Spinal cord (tissue), 9 donors: ENCODE measurements at regions not wholly inside any gene's neighbourhood (a gene's known extent, or its start where the extent isn't known, plus 50 kb on each side); places are given as distances from the start of the nearest gene placed in this dataset.
"Not testable (repeated sequence)": the region's sequence is repeated elsewhere in the genome, so short reads cannot be mapped to it uniquely, and the experiment has no call there.

Experiments used
- DNase-seq, 6 donors: peaks; one replicate each; pipeline versions ENCODE4 v3.0.0 to v3.0.0-alpha.2; 2013 to 2015; ENCODE audit warnings: low spot score in 6 of 6, low read depth in 4 of 6
- H3K27ac ChIP-seq: one replicate; pipeline ENCODE4 v1.5.1; 2013; ENCODE audit warnings: low read depth, low read length, control low read depth
- H3K27me3 ChIP-seq: one replicate; pipeline ENCODE4 v1.6.1; 2013; ENCODE audit warnings: low read length; ENCODE audit not compliant: control insufficient read depth, insufficient read depth
- H3K36me3 ChIP-seq: one replicate; pipeline ENCODE4 v1.6.1; 2013; ENCODE audit warnings: low read length; ENCODE audit not compliant: control insufficient read depth, insufficient read depth
- H3K4me1 ChIP-seq: one replicate; pipeline ENCODE4 v1.6.1; 2013; ENCODE audit warnings: low read length; ENCODE audit not compliant: control insufficient read depth, insufficient read depth
- H3K4me3 ChIP-seq: one replicate; pipeline ENCODE4 v1.5.1; 2013; ENCODE audit warnings: low read depth, low read length, control low read depth
- H3K9me3 ChIP-seq: one replicate; pipeline ENCODE4 v1.6.1; 2013; ENCODE audit warnings: low read length; ENCODE audit not compliant: control insufficient read depth, insufficient read depth
- WGBS: methylation state at CpG from one replicate; pipeline ENCODE4 v1.1.5; 2013; ENCODE audit warnings: missing lambda C conversion rate; ENCODE audit not compliant: insufficient coverage; 5-methylcytosine and 5-hydroxymethylcytosine counted together
- donor health status: healthy.

GRCh38 chr6:57853745-57854407 lies 536.4 kb downstream of the PRIM2 start:
- not testable (repeated sequence) for H3K36me3 ChIP-seq, H3K27me3 ChIP-seq, H3K4me1 ChIP-seq, H3K9me3 ChIP-seq, H3K27ac ChIP-seq, H3K4me3 ChIP-seq
- DNase-seq, result peak in 4 of 6 donors; percentile 2 to 65 (median 19)
- under 1% methylated on average over 21 of the region's 44 CpGs for WGBS

GRCh38 chr6:57860481-57861315 lies 543.3 kb downstream of the PRIM2 start:
- not testable (repeated sequence) for H3K4me1 ChIP-seq, H3K27me3 ChIP-seq, DNase-seq, H3K27ac ChIP-seq, H3K4me3 ChIP-seq, H3K36me3 ChIP-seq, H3K9me3 ChIP-seq
- 60% methylated on average over 1 of the region's 6 CpGs for WGBS

- WGBS, result no CpG with 5 or more reads among the region's 3 CpGs
- H3K9me3 ChIP-seq, H3K4me1 ChIP-seq, H3K27ac ChIP-seq, H3K4me3 ChIP-seq, DNase-seq, H3K27me3 ChIP-seq, H3K36me3 ChIP-seq: not testable (repeated sequence)
Measured at GRCh38 chr6:57870083-57870482, 552.7 kb downstream of the PRIM2 start.

GRCh38 chr6:57873424-57873823 lies 556.0 kb downstream of the PRIM2 start:
- H3K9me3 ChIP-seq, H3K36me3 ChIP-seq, H3K27me3 ChIP-seq, H3K4me3 ChIP-seq, H3K27ac ChIP-seq, H3K4me1 ChIP-seq, DNase-seq: not testable (repeated sequence)
- 85% methylated on average over 7 of the region's 7 CpGs for WGBS

- not testable (repeated sequence) for H3K36me3 ChIP-seq, H3K4me1 ChIP-seq, DNase-seq, H3K27ac ChIP-seq, H3K27me3 ChIP-seq, H3K4me3 ChIP-seq, H3K9me3 ChIP-seq
- no CpG with 5 or more reads among the region's 2 CpGs for WGBS
Measured at GRCh38 chr6:57876659-57877058, 559.2 kb downstream of the PRIM2 start.

GRCh38 chr6:57877729-57878128 lies 560.3 kb downstream of the PRIM2 start:
- not testable (repeated sequence) for H3K27me3 ChIP-seq, H3K27ac ChIP-seq, H3K4me1 ChIP-seq, DNase-seq, H3K4me3 ChIP-seq, H3K36me3 ChIP-seq, H3K9me3 ChIP-seq
- WGBS, result no CpG with 5 or more reads among the region's 3 CpGs

GRCh38 chr6:57878792-57879191 lies 561.4 kb downstream of the PRIM2 start:
- DNase-seq, result not testable (repeated sequence)

GRCh38 chr6:57898850-57899249 lies 581.4 kb downstream of the PRIM2 start:
- peak in 1 of 6 donors; percentile 19 for DNase-seq
- H3K27me3 ChIP-seq, H3K27ac ChIP-seq, H3K4me3 ChIP-seq, H3K9me3 ChIP-seq, H3K4me1 ChIP-seq, H3K36me3 ChIP-seq: not testable (repeated sequence)
- WGBS, result no CpG with 5 or more reads among the region's 5 CpGs

More at GRCh38 chr6:57878792-57879191, 561.4 kb downstream of the PRIM2 start:
- not testable (repeated sequence) for H3K4me1 ChIP-seq, H3K27ac ChIP-seq, H3K36me3 ChIP-seq, H3K27me3 ChIP-seq, H3K4me3 ChIP-seq, H3K9me3 ChIP-seq
- WGBS, result no CpG with 5 or more reads among the region's 1 CpG

GRCh38 chr6:57900687-57901399 lies 583.4 kb downstream of the PRIM2 start:
- H3K36me3 ChIP-seq, H3K27me3 ChIP-seq, H3K4me3 ChIP-seq, H3K9me3 ChIP-seq, DNase-seq, H3K27ac ChIP-seq, H3K4me1 ChIP-seq: not testable (repeated sequence)
- no CpG with 5 or more reads among the region's 5 CpGs for WGBS
